Fibroblast of lung (primary cell): ENCODE measurements at regions not wholly inside any gene's neighbourhood (a gene's known extent, or its start where the extent isn't known, plus 50 kb on each side); places are given as distances from the start of the nearest gene placed in this dataset.

Experiments
- EZH2 ChIP-seq: IDR thresholded peaks from 2 replicates; pipeline ENCODE4 v1.5.1; 2012; ENCODE audit warnings: low read length, control low read depth, mild to moderate bottlenecking; ENCODE audit errors: missing control alignments
- TF ChIP-seq, protein P1 (sequence below), 2 donors: IDR thresholded peaks in 1 of 2; conservative IDR thresholded peaks in 1 of 2; 1 replicate in 1 of 2; 2 replicates in 1 of 2; pipeline ENCODE4 v1.5.1; 2011 to 2012; ENCODE audit warnings: low read length in 2 of 2, control low read depth in 1 of 2, inconsistent platforms in 1 of 2, low read depth in 1 of 2, mild to moderate bottlenecking in 1 of 2

DNA sequence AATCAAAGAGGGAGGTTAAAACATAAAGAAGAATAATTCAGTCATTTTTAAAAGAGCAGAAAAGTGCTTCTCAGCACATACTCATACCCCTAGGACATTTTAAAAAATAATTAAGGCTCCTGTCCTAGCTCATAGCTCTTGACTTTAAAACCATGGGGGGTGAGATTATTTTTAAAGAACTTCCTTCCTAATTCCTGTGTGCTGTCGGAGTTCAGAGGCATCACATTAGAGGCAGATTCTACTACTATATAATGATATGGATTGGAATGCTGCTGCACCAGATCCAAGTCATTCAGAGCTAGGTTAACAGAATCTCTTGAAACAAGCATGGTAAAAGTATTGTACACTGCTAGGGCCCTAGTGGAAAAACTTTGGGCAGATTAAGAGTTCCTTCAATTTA is 456.5 kb upstream of the ADGRL3 start:
- TF ChIP-seq, protein P1, sequence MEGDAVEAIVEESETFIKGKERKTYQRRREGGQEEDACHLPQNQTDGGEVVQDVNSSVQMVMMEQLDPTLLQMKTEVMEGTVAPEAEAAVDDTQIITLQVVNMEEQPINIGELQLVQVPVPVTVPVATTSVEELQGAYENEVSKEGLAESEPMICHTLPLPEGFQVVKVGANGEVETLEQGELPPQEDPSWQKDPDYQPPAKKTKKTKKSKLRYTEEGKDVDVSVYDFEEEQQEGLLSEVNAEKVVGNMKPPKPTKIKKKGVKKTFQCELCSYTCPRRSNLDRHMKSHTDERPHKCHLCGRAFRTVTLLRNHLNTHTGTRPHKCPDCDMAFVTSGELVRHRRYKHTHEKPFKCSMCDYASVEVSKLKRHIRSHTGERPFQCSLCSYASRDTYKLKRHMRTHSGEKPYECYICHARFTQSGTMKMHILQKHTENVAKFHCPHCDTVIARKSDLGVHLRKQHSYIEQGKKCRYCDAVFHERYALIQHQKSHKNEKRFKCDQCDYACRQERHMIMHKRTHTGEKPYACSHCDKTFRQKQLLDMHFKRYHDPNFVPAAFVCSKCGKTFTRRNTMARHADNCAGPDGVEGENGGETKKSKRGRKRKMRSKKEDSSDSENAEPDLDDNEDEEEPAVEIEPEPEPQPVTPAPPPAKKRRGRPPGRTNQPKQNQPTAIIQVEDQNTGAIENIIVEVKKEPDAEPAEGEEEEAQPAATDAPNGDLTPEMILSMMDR (conservative IDR thresholded peaks at IDR 0.05 in 1 of 2, IDR thresholded peaks at IDR 0.05 in 1 of 2; ENCODE audit: low read depth in 1 of 2, low read length in 2 of 2) = no peak
- TF ChIP-seq EZH2 = no peak
